ENCODE measurements at regions not wholly inside any gene's neighbourhood (a gene's known extent, or its start where the extent isn't known, plus 50 kb on each side); places are given as distances from the start of the nearest gene placed in this dataset.

- TF ChIP-seq CTCF (IDR thresholded peaks at IDR 0.05; ENCODE audit: poor library complexity, severe bottlenecking) (no peak), EP300 (conservative IDR thresholded peaks at IDR 0.05; ENCODE audit: poor library complexity, severe bottlenecking) (no peak), POLR2AphosphoS5 (IDR thresholded peaks at IDR 0.05) (no peak), MXI1 (conservative IDR thresholded peaks at IDR 0.05; ENCODE audit: poor library complexity, severe bottlenecking) (no peak), RAD21 (conservative IDR thresholded peaks at IDR 0.05) (no peak), REST (IDR thresholded peaks at IDR 0.05; ENCODE audit: borderline replicate concordance) (no peak)
These were observed 491.9 kb downstream of the MED13L start for GRCh38 chr12:115785548-115785947.
